ENCODE measurements at regions not wholly inside any gene's neighbourhood (a gene's known extent, or its start where the extent isn't known, plus 50 kb on each side); places are given as distances from the start of the nearest gene placed in this dataset.

- TF ChIP-seq FOXM1 (IDR thresholded peaks at IDR 0.05; ENCODE audit: borderline replicate concordance) (no peak), CTBP1 (IDR thresholded peaks at IDR 0.05; ENCODE audit: borderline replicate concordance) (no peak), FOXK2 (IDR thresholded peaks at IDR 0.05) (no peak), SP1 (IDR thresholded peaks at IDR 0.05) (no peak), ZNF384 (IDR thresholded peaks at IDR 0.05) (no peak), TARDBP (IDR thresholded peaks at IDR 0.05) (no peak), BHLHE40 (IDR thresholded peaks at IDR 0.05; ENCODE audit: borderline replicate concordance) (no peak), ELF4 (IDR thresholded peaks at IDR 0.05) (no peak), HDGF (IDR thresholded peaks at IDR 0.05; ENCODE audit: borderline replicate concordance) (no peak)
Measured at GRCh38 chr5:136590581-136590980, 225.2 kb upstream of the TRPC7 start.
